ENCODE measurements at regions not wholly inside any gene's neighbourhood (a gene's known extent, or its start where the extent isn't known, plus 50 kb on each side); places are given as distances from the start of the nearest gene placed in this dataset.

DNA sequence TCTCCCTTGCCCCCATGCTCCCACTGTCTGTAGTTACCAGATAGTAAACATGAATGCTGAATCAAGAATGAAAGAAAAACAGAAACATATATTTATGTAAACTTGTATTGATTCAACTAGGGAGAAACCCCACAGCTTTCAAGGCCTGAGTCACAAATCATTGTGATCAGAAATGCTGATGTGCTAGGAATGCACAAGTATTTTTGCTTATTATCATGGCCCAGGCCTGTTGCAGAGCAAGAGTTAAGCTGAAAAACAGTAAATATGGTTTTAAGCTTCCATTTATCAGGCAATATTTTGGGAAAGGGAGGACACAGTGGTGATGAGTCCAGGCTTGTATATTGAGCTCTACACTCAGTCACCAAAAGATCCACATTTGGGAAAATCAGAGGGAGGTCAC lies 669.6 kb downstream of the DIAPH3 start:
- H3K27ac Mint-ChIP-seq: no peak overlapping the region
- ChIA-PET POLR2A (no interaction called here), CTCF (no interaction called here)
- no peak for TF ChIP-seq NR2C2 (CRISPR knock-in tag; IDR thresholded peaks at IDR 0.05)
- H3K9me3 Mint-ChIP-seq: peaks cover 6% of the 10 kb centered on the region; the same call in 1 of the 2 replicates
- no peak for ATAC-seq
- H3K36me3 Mint-ChIP-seq: no peaks in the 10 kb centered on the region
- H3K27me3 Mint-ChIP-seq (ENCODE audit: low read depth): peaks cover 9% of the 10 kb centered on the region; the same call in 1 of the 2 replicates
- no peak overlapping the region for H3K4me3 Mint-ChIP-seq
- peaks cover 37% of the 10 kb centered on the region for H3K4me1 Mint-ChIP-seq
- DNase-seq (ENCODE audit: low spot score): no peak

DNA sequence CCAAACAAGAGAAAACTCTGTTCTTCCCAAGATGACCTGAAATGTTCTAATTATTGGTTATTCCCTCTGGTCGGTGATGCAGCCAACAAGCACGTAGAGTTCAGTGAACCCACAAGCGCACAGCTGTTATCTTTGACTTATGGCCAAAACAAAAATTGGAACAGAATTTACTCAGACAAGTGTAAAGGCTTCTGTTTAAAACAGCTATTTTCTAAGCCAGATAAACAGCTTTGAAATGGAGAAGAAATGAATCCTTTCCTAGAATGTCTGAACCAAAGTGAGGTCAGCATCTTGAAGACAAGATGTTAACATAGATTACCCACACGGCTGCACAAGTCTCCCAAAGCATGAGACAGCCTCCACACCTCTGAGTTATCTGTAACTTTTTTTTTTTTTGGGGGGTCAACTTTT lies 669.2 kb downstream of the DIAPH3 start:
- no peak for ATAC-seq
- CTCF ChIA-PET: no interaction called here
- no peaks in the 10 kb centered on the region for H3K36me3 Mint-ChIP-seq
- POLR2A ChIA-PET: interaction anchor here (0.6 kb wide), 1 partner anchor 162 kb away, joined by 5 read pairs; no protein-coding TSS in a partner anchor
- H3K27ac Mint-ChIP-seq: no peak overlapping the region
- TF ChIP-seq, protein P1, sequence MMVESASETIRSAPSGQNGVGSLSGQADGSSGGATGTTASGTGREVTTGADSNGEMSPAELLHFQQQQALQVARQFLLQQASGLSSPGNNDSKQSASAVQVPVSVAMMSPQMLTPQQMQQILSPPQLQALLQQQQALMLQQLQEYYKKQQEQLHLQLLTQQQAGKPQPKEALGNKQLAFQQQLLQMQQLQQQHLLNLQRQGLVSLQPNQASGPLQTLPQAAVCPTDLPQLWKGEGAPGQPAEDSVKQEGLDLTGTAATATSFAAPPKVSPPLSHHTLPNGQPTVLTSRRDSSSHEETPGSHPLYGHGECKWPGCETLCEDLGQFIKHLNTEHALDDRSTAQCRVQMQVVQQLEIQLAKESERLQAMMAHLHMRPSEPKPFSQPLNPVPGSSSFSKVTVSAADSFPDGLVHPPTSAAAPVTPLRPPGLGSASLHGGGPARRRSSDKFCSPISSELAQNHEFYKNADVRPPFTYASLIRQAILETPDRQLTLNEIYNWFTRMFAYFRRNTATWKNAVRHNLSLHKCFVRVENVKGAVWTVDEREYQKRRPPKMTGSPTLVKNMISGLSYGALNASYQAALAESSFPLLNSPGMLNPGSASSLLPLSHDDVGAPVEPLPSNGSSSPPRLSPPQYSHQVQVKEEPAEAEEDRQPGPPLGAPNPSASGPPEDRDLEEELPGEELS (CRISPR knock-in tag; IDR thresholded peaks at IDR 0.05): no peak
- TF ChIP-seq ZNF232 (CRISPR knock-in tag; IDR thresholded peaks at IDR 0.05): no peak
- TF ChIP-seq JAZF1 (CRISPR knock-in tag; IDR thresholded peaks at IDR 0.05): no peak
- no peak for TF ChIP-seq MYBL2 (CRISPR knock-in tag; IDR thresholded peaks at IDR 0.05)
- TF ChIP-seq ZNF219 (CRISPR knock-in tag; IDR thresholded peaks at IDR 0.05; ENCODE audit: borderline replicate concordance): no peak
- TF ChIP-seq TEAD1 (CRISPR knock-in tag; IDR thresholded peaks at IDR 0.05): no peak
- no peak for TF ChIP-seq ATF6 (CRISPR knock-in tag; IDR thresholded peaks at IDR 0.05)
- no peak for TF ChIP-seq SMAD3 (CRISPR knock-in tag; IDR thresholded peaks at IDR 0.05; ENCODE audit: borderline replicate concordance)
- TF ChIP-seq SMAD4 (CRISPR knock-in tag; IDR thresholded peaks at IDR 0.05): no peak
- TF ChIP-seq JUN (CRISPR knock-in tag; IDR thresholded peaks at IDR 0.05): no peak
- TF ChIP-seq ZBTB43 (CRISPR knock-in tag; IDR thresholded peaks at IDR 0.05): no peak
- no peak for TF ChIP-seq PRDM15 (CRISPR knock-in tag; IDR thresholded peaks at IDR 0.05)
- no peak for TF ChIP-seq MXD4 (CRISPR knock-in tag; IDR thresholded peaks at IDR 0.05; ENCODE audit: borderline replicate concordance)
- no peak for TF ChIP-seq NFYB (CRISPR knock-in tag; conservative IDR thresholded peaks at IDR 0.05; ENCODE audit: low read depth)
- no peak for TF ChIP-seq NFATC4 (CRISPR knock-in tag; IDR thresholded peaks at IDR 0.05)
- H3K9me3 Mint-ChIP-seq: peaks cover 6% of the 10 kb centered on the region; the same call in 1 of the 2 replicates
- peaks cover 37% of the 10 kb centered on the region for H3K4me1 Mint-ChIP-seq
- H3K27me3 Mint-ChIP-seq (ENCODE audit: low read depth): peaks cover 9% of the 10 kb centered on the region; the same call in 1 of the 2 replicates
- no peak overlapping the region for H3K4me3 Mint-ChIP-seq
- no peak for DNase-seq (ENCODE audit: low spot score)

Data from WTC11 (cell line).